Chondrocyte (in vitro differentiated cells): ENCODE measurements at regions not wholly inside any gene's neighbourhood (a gene's known extent, or its start where the extent isn't known, plus 50 kb on each side); places are given as distances from the start of the nearest gene placed in this dataset.
"Not testable (repeated sequence)": the region's sequence is repeated elsewhere in the genome, so short reads cannot be mapped to it uniquely, and the experiment has no call there.

ENCODE experiments used
- DNase-seq: peaks from one replicate; pipeline ENCODE4 v3.0.0; 2021; ENCODE audit warnings: mixed read lengths, low spot score
- H3K27ac Mint-ChIP-seq: one replicate; pipeline ENCODE4 v1.8.0; 2021; ENCODE audit warnings: mild to moderate bottlenecking, moderate library complexity, mixed read lengths; ENCODE audit not compliant: unreplicated experiment
- H3K27me3 Mint-ChIP-seq: 2 replicates; pipeline ENCODE4 v1.8.0; 2021; ENCODE audit warnings: low read depth, mixed read lengths
- H3K36me3 Mint-ChIP-seq: 2 replicates; pipeline ENCODE4 v1.8.0; 2021; ENCODE audit warnings: low read depth, mixed read lengths
- H3K4me1 Mint-ChIP-seq: 2 replicates; pipeline ENCODE4 v1.8.0; 2021; ENCODE audit warnings: low read depth, mild to moderate bottlenecking, mixed read lengths
- H3K4me3 Mint-ChIP-seq: one replicate; pipeline ENCODE4 v1.8.0; 2021; ENCODE audit warnings: mild to moderate bottlenecking, moderate library complexity, mixed read lengths; ENCODE audit not compliant: unreplicated experiment
- H3K9me3 Mint-ChIP-seq: 2 replicates; pipeline ENCODE4 v1.8.0; 2021; ENCODE audit warnings: low read depth, mixed read lengths
- TF ChIP-seq, protein P1 (sequence below): fragments of 200-600 bp; sonication (generic); IDR thresholded peaks from 2 replicates; pipeline ENCODE4 v1.5.0; 2021; ENCODE audit warnings: antibody characterized with exemption, mild to moderate bottlenecking, moderate library complexity

DNA sequence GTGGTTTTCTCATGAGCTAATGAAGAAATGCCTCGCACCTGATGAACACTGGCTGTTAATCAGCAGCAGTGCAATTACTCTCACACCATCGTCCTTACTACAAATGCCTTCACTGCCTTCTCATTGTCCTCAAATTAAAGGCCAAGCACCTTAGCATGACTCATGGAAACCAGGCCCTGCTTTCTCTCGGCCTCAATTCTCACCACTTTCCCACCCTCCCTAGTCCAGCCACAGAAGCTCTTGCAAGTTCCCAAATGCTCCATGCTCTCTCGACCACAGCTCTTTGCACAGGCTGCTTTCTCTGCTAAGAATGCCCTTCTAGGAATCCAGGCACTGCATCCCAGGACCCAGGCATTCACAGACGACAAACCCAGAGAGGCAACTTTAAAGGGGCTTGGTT is 94.6 kb upstream of the KLF4 start:
- Mint-ChIP-seq H3K4me3 (no peak overlapping the region), H3K27me3 (peaks cover 12% of the 10 kb centered on the region), H3K27ac (no peak overlapping the region), H3K9me3 (no peaks in the 10 kb centered on the region), H3K4me1 (no peaks in the 10 kb centered on the region), H3K36me3 (no peaks in the 10 kb centered on the region)
- DNase-seq, result no peak
- TF ChIP-seq, protein P1, sequence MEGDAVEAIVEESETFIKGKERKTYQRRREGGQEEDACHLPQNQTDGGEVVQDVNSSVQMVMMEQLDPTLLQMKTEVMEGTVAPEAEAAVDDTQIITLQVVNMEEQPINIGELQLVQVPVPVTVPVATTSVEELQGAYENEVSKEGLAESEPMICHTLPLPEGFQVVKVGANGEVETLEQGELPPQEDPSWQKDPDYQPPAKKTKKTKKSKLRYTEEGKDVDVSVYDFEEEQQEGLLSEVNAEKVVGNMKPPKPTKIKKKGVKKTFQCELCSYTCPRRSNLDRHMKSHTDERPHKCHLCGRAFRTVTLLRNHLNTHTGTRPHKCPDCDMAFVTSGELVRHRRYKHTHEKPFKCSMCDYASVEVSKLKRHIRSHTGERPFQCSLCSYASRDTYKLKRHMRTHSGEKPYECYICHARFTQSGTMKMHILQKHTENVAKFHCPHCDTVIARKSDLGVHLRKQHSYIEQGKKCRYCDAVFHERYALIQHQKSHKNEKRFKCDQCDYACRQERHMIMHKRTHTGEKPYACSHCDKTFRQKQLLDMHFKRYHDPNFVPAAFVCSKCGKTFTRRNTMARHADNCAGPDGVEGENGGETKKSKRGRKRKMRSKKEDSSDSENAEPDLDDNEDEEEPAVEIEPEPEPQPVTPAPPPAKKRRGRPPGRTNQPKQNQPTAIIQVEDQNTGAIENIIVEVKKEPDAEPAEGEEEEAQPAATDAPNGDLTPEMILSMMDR, result no peak

DNA sequence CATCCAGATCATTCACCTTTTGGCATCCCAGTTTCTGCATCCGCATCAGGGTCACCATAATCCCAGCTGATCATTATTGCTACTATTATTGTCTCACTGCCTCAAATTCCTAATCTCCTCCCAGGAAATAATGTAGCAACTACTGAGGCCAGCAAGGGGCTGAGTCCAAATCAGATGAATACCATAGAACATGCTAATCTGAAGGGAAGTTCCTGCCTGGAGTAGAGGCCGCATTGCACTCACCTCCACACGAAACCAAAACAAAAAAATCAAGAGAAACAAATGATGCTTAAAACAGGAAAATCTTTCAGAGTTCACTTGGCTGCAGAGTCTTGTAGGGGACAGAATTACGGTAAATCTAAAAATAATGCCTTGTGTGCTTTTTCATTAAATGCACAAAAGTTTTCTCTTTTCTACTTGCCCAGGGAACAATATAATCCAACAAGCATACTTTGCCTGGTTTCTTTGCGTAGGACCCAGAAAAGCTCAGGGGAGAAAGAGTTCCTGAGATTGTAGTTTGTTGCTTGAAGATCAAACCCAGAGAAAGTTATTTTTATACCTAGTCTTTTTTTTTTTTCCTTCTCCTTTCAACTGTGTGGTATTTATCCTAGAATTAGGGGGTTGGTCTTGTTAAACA is 87.7 kb upstream of the KLF4 start:
- Mint-ChIP-seq H3K9me3 (no peaks in the 10 kb centered on the region), H3K36me3 (no peaks in the 10 kb centered on the region), H3K27ac (no peak overlapping the region), H3K4me1 (peaks cover 5% of the 10 kb centered on the region), H3K4me3 (no peak overlapping the region), H3K27me3 (no peaks in the 10 kb centered on the region)
- TF ChIP-seq, protein P1, result no peak
- DNase-seq, result no peak

DNA sequence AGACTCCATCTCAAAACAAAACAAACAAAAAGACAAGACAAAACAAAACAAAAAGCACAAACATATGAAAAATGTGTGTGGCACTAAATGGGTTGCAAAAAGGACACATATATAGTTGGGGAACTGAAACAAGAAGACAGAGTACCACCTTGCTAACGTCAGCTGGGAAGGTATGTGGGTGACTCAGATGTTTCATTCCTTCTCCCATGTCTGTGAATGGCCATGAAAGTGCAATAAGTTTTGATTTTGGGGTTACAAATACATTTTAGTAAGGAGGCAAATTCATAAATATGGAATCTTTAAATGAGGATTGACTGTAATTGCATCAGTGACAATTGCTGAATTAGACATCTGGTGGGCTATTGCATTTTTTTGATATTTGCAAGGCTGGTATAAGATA is 81.6 kb upstream of the KLF4 start:
- TF ChIP-seq, protein P1, result no peak
- DNase-seq, result no peak
- Mint-ChIP-seq H3K36me3 (no peaks in the 10 kb centered on the region), H3K4me3 (no peak overlapping the region), H3K27me3 (no peaks in the 10 kb centered on the region), H3K4me1 (peaks cover 8% of the 10 kb centered on the region), H3K27ac (no peak overlapping the region), H3K9me3 (no peaks in the 10 kb centered on the region)

DNA sequence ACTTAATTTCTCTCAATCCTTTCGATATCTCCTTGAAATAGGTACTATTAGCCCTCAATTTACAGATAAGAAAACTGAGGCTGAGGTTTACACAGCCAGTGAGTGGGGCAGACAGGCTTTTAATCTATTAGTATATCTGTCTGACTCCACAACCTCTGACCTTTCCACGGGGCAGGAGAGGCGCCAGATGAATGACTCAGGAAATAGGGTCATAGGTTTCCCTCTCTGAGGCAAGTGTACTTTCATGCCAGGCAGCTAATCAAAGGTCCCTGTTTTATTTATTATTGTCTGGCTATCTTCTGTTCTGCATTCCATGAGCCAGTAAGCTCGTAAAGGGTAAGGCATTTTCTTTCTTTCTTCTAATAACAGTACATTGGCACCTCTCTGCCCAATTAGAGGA is 79.6 kb upstream of the KLF4 start:
- no peaks in the 10 kb centered on the region for H3K27me3 Mint-ChIP-seq
- no peaks in the 10 kb centered on the region for H3K9me3 Mint-ChIP-seq
- H3K36me3 Mint-ChIP-seq, result no peaks in the 10 kb centered on the region
- no peak overlapping the region for H3K4me3 Mint-ChIP-seq
- peaks cover 8% of the 10 kb centered on the region for H3K4me1 Mint-ChIP-seq
- no peak overlapping the region for H3K27ac Mint-ChIP-seq
- TF ChIP-seq, protein P1, result no peak
- no peak for DNase-seq

DNA sequence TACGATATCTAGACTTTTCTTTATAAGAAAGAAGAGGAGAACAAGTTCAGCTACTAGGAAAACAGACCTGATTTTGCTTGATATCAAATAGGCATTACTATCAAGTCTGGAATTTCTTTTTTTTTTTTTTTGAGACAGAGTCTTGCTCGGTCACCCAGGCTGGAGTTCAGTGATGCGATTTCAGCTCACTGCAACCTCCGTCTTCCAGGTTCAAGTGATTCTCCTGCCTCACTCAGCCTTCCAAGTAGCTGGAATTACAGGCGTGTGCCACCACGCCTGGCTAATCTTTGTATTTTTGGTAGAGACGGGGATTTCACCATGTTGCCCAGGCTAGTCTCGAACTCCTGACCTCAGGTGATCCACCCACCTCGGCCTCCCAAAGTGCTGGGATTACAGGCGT is 78.8 kb upstream of the KLF4 start:
- not testable (repeated sequence) for H3K36me3 Mint-ChIP-seq, H3K27ac Mint-ChIP-seq, H3K9me3 Mint-ChIP-seq, H3K27me3 Mint-ChIP-seq, DNase-seq, H3K4me1 Mint-ChIP-seq, H3K4me3 Mint-ChIP-seq

DNA sequence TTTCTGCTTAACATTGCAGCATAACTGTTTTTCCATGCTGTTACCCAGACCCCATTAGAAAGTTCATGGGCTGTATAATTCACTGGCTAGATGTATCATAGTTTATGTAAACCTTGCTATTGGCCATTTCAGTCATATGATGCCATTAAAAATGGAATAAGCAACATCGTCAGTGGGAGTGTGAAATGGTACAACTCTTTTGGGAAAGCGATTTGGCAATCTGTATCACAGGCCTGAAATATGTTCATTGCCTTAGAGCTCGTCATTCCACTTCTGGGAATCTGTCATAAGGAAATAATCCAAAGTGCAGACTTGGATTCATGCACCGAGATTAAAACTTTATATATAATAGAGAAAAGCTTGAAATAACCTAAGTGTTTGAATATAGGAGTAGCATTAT is 77.9 kb upstream of the KLF4 start:
- Mint-ChIP-seq H3K4me3 (no peak overlapping the region), H3K36me3 (no peaks in the 10 kb centered on the region), H3K9me3 (no peaks in the 10 kb centered on the region), H3K4me1 (peaks cover 8% of the 10 kb centered on the region), H3K27ac (no peak overlapping the region), H3K27me3 (no peaks in the 10 kb centered on the region)
- DNase-seq, result no peak
- TF ChIP-seq, protein P1, result no peak
